H9 (cell line): ENCODE measurements at regions not wholly inside any gene's neighbourhood (a gene's known extent, or its start where the extent isn't known, plus 50 kb on each side); places are given as distances from the start of the nearest gene placed in this dataset.

Experiments
- DNase-seq: peaks from one replicate; pipeline ENCODE4 v3.0.0-alpha.2; 2017
- H2AFZ ChIP-seq: one replicate; pipeline ENCODE4 v1.6.1; 2013; ENCODE audit warnings: mild to moderate bottlenecking, low read length, control low read depth, moderate library complexity
- H2AK5ac ChIP-seq: 2 replicates; pipeline ENCODE4 v1.6.1; 2013; ENCODE audit warnings: low read length, control low read depth, mixed read lengths; ENCODE audit not compliant: insufficient read length
- H2BK120ac ChIP-seq: one replicate; pipeline ENCODE4 v1.6.1; 2013; ENCODE audit warnings: low read depth, mild to moderate bottlenecking, low read length, control low read depth, inconsistent platforms; ENCODE audit not compliant: poor library complexity, severe bottlenecking
- H2BK12ac ChIP-seq: 2 replicates; pipeline ENCODE4 v1.6.1; 2013; ENCODE audit warnings: low read length, control low read depth, mixed read lengths, low read depth; ENCODE audit not compliant: insufficient read length
- H2BK15ac ChIP-seq: 2 replicates; pipeline ENCODE4 v1.6.1; 2013; ENCODE audit warnings: low read depth, low read length, control low read depth
- H2BK20ac ChIP-seq: one replicate; pipeline ENCODE4 v1.6.1; 2013; ENCODE audit warnings: low read depth, mild to moderate bottlenecking, low read length, control low read depth, inconsistent platforms; ENCODE audit not compliant: poor library complexity, severe bottlenecking
- H2BK5ac ChIP-seq: 2 replicates; pipeline ENCODE4 v1.6.1; 2013; ENCODE audit warnings: low read length, control low read depth, mixed read lengths; ENCODE audit not compliant: insufficient read length
- H3K14ac ChIP-seq: 2 replicates; pipeline ENCODE4 v1.6.1; 2013; ENCODE audit warnings: low read length, control low read depth; ENCODE audit not compliant: insufficient read depth
- H3K18ac ChIP-seq: 2 replicates; pipeline ENCODE4 v1.6.1; 2013; ENCODE audit warnings: low read depth, mild to moderate bottlenecking, mixed read lengths, low read length, control low read depth; ENCODE audit not compliant: insufficient read length
- H3K23ac ChIP-seq: 2 replicates; pipeline ENCODE4 v1.6.1; 2013; ENCODE audit warnings: low read length, control low read depth, mixed read lengths, low read depth; ENCODE audit not compliant: insufficient read length
- H3K23me2 ChIP-seq: 2 replicates; pipeline ENCODE4 v1.6.1; 2013; ENCODE audit warnings: low read depth, mild to moderate bottlenecking, mixed read lengths, low read length, control low read depth; ENCODE audit not compliant: insufficient read length, poor library complexity, severe bottlenecking
- H3K27ac ChIP-seq: 2 replicates; pipeline ENCODE4 v1.5.1; 2013; ENCODE audit warnings: low read length, control low read depth, mixed read lengths, low read depth; ENCODE audit not compliant: insufficient read length
- H3K27me3 ChIP-seq: 2 replicates; pipeline ENCODE4 v1.6.1; 2013; ENCODE audit warnings: low read length, control low read depth, inconsistent platforms; ENCODE audit not compliant: insufficient read depth
- H3K4ac ChIP-seq: 2 replicates; pipeline ENCODE4 v1.6.1; 2013; ENCODE audit warnings: low read depth, mild to moderate bottlenecking, control low read depth, inconsistent platforms, low read length, moderate library complexity
- H3K4me1 ChIP-seq: 2 replicates; pipeline ENCODE4 v1.6.1; 2013; ENCODE audit warnings: low read length, control low read depth, inconsistent platforms; ENCODE audit not compliant: insufficient read depth
- H3K4me2 ChIP-seq: 2 replicates; pipeline ENCODE4 v1.6.1; 2013; ENCODE audit warnings: low read length, control low read depth, mixed read lengths; ENCODE audit not compliant: insufficient read length, insufficient read depth
- H3K56ac ChIP-seq: 2 replicates; pipeline ENCODE4 v1.6.1; 2013; ENCODE audit warnings: low read depth, mild to moderate bottlenecking, mixed read lengths, low read length, control low read depth; ENCODE audit not compliant: insufficient read length
- H3K79me1 ChIP-seq: 2 replicates; pipeline ENCODE4 v1.6.1; 2013; ENCODE audit warnings: low read depth, mild to moderate bottlenecking, moderate library complexity, low read length, control low read depth, inconsistent platforms; ENCODE audit not compliant: insufficient read depth, poor library complexity, severe bottlenecking
- H3K79me2 ChIP-seq: 2 replicates; pipeline ENCODE4 v1.6.1; 2013; ENCODE audit warnings: low read length, control low read depth, inconsistent platforms; ENCODE audit not compliant: insufficient read depth
- H3K9ac ChIP-seq: 2 replicates; pipeline ENCODE4 v1.6.1; 2013; ENCODE audit warnings: low read length, control low read depth, mixed read lengths; ENCODE audit not compliant: insufficient read length; ENCODE audit errors: extremely low read depth
- H3K9me3 ChIP-seq: one replicate; pipeline ENCODE4 v1.6.1; 2013; ENCODE audit warnings: low read depth, low read length, inconsistent platforms; ENCODE audit not compliant: control insufficient read depth
- H3T11ph ChIP-seq: one replicate; pipeline ENCODE4 v1.6.1; 2013; ENCODE audit warnings: mild to moderate bottlenecking, low read length, control low read depth, inconsistent platforms
- H4K20me1 ChIP-seq: one replicate; pipeline ENCODE4 v1.6.1; 2013; ENCODE audit not compliant: control insufficient read depth, insufficient read length, insufficient read depth
- H4K5ac ChIP-seq: 2 replicates; pipeline ENCODE4 v1.6.1; 2013; ENCODE audit warnings: low read depth, mild to moderate bottlenecking, mixed read lengths, low read length, control low read depth; ENCODE audit not compliant: insufficient read length
- H4K8ac ChIP-seq: replicated peaks from 2 replicates; pipeline ENCODE4 v1.6.1; 2013; ENCODE audit warnings: low read length, control low read depth, mixed read lengths, low read depth; ENCODE audit not compliant: insufficient read length
- H4K91ac ChIP-seq: 2 replicates; pipeline ENCODE4 v1.6.1; 2013; ENCODE audit warnings: low read depth, mild to moderate bottlenecking, moderate library complexity, mixed read lengths, low read length, control low read depth; ENCODE audit not compliant: insufficient read length
- H3K27ac Mint-ChIP-seq, 3 experiments: 2 replicates in 2 of 3; 3 replicates in 1 of 3; pipeline ENCODE4 v1.8.0; 2020 to 2021; ENCODE audit warnings: mixed read lengths in 3 of 3, mild to moderate bottlenecking in 1 of 3, moderate library complexity in 1 of 3
- H3K27me3 Mint-ChIP-seq: 2 replicates; pipeline ENCODE4 v1.8.0; 2021; ENCODE audit warnings: low read depth, mild to moderate bottlenecking, moderate library complexity, mixed read lengths
- H3K36me3 Mint-ChIP-seq, 3 experiments: 2 replicates in 2 of 3; 3 replicates in 1 of 3; pipeline ENCODE4 v1.8.0; 2020 to 2021; ENCODE audit warnings: low read depth in 3 of 3, mixed read lengths in 3 of 3; ENCODE audit not compliant: insufficient read depth in 1 of 3
- H3K4me1 Mint-ChIP-seq, 2 experiments: 2 replicates each; pipeline ENCODE4 v1.8.0; 2020; ENCODE audit warnings: mixed read lengths in 2 of 2
- H3K4me3 Mint-ChIP-seq, 2 experiments: 2 replicates in 1 of 2; 3 replicates in 1 of 2; pipeline ENCODE4 v1.8.0; 2020 to 2021; ENCODE audit warnings: mild to moderate bottlenecking in 2 of 2, mixed read lengths in 2 of 2, moderate library complexity in 1 of 2
- H3K9me3 Mint-ChIP-seq, 2 experiments: 2 replicates in 1 of 2; 3 replicates in 1 of 2; pipeline ENCODE4 v1.8.0; 2020; ENCODE audit warnings: mild to moderate bottlenecking in 2 of 2, mixed read lengths in 2 of 2, moderate library complexity in 1 of 2
- WGBS: extraction: QIAGEN DNeasy Blood & Tissue Kit; methylation state at CpG from one replicate; pipeline ENCODE4 v1.1.7; 2013; ENCODE audit warnings: missing lambda C conversion rate, low lambda C conversion rate, mixed read lengths; ENCODE audit not compliant: insufficient read length; ENCODE audit errors: extremely low coverage; 5-methylcytosine and 5-hydroxymethylcytosine counted together
- TF ChIP-seq, protein P1 (sequence below): fragments of 200-600 bp; sonication (generic); conservative IDR thresholded peaks from 3 replicates; pipeline ENCODE4 v1.8.0; 2021; ENCODE audit warnings: antibody characterized with exemption, mild to moderate bottlenecking

DNA sequence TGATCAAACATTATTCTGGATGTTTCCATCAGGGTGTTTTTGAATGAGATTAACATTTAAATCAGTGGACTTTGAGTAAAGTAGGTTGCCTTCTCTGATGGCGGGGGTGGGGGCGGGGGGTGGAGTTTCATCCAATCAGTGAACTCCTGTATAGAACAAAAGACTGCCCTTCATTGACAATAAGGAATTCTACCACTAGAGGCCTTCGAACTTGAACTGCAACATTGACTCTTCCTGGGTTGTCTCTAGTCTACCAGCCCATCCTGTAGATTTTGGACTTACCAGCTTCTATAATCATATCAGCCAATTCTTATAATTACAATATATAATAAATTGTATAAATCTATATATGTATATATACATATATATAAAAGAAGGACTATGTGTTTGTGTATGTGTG, 520.4 kb upstream of the CXADR start:
- peaks cover 0 to under 1% (median 0%) of the 10 kb centered on the region in 3 experiments; a peak in 1 of 7 replicates for H3K36me3 Mint-ChIP-seq
- no peak overlapping the region for H3K4ac ChIP-seq

More for the DNA sequence above, 520.4 kb upstream of the CXADR start:
- Histone ChIP-seq H3K79me2 (no peaks in the 10 kb centered on the region), H3K23ac (no peak overlapping the region), H3K56ac (no peak overlapping the region), H3K14ac (no peak overlapping the region), H4K20me1 (no peaks in the 10 kb centered on the region), H3K9me3 (no peaks in the 10 kb centered on the region), H2BK12ac (no peak overlapping the region), H3K4me2 (no peak overlapping the region), H3K18ac (no peak overlapping the region), H3K4me1 (no peaks in the 10 kb centered on the region), H3K27me3 (no peaks in the 10 kb centered on the region), H2BK120ac (no peak overlapping the region), H4K91ac (no peak overlapping the region), H3K27ac (no peak overlapping the region), H3K9ac (no peak overlapping the region), H4K5ac (no peak overlapping the region), H2AFZ (no peak overlapping the region), H2BK5ac (no peak overlapping the region), H3K23me2 (no peaks in the 10 kb centered on the region), H2AK5ac (no peak overlapping the region), H2BK20ac (no peak overlapping the region), H3T11ph (no peak overlapping the region), H4K8ac (no peak overlapping the region), H2BK15ac (no peak overlapping the region), H3K79me1 (no peaks in the 10 kb centered on the region)
- H3K4me3 Mint-ChIP-seq: no peak overlapping the region
- peaks cover 0 to 2% of the 10 kb centered on the region in 2 experiments; a peak in 2 of 5 replicates for H3K9me3 Mint-ChIP-seq
- TF ChIP-seq, protein P1, sequence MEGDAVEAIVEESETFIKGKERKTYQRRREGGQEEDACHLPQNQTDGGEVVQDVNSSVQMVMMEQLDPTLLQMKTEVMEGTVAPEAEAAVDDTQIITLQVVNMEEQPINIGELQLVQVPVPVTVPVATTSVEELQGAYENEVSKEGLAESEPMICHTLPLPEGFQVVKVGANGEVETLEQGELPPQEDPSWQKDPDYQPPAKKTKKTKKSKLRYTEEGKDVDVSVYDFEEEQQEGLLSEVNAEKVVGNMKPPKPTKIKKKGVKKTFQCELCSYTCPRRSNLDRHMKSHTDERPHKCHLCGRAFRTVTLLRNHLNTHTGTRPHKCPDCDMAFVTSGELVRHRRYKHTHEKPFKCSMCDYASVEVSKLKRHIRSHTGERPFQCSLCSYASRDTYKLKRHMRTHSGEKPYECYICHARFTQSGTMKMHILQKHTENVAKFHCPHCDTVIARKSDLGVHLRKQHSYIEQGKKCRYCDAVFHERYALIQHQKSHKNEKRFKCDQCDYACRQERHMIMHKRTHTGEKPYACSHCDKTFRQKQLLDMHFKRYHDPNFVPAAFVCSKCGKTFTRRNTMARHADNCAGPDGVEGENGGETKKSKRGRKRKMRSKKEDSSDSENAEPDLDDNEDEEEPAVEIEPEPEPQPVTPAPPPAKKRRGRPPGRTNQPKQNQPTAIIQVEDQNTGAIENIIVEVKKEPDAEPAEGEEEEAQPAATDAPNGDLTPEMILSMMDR: peak; percentile 54; the same call in 2 of the 3 replicates
- no peak overlapping the region for H3K27ac Mint-ChIP-seq
- H3K27me3 Mint-ChIP-seq: no peaks in the 10 kb centered on the region
- peaks cover 9% of the 10 kb centered on the region in 2 experiments for H3K4me1 Mint-ChIP-seq
- WGBS: no CpG with 5 or more reads among the region's 3 CpGs
- peak; percentile 29 for DNase-seq
